BLaER1 treated with 17β-estradiol and CSF1 and Interleukin-3, amounts not matched to agents 10 nM and 100 nM (cell line): ENCODE measurements at regions not wholly inside any gene's neighbourhood (a gene's known extent, or its start where the extent isn't known, plus 50 kb on each side); places are given as distances from the start of the nearest gene placed in this dataset.

Experiments
- H3K27ac ChIP-seq, 11 experiments: shearing (Covaris generic); formaldehyde crosslinking; 2 replicates each; pipeline ENCODE4 v1.8.1; 2022
- H3K27me3 ChIP-seq, 11 experiments: shearing (Covaris generic); formaldehyde crosslinking; 2 replicates each; pipeline ENCODE4 v1.8.1; 2022
- H3K36me3 ChIP-seq, 11 experiments: shearing (Covaris generic); formaldehyde crosslinking; 2 replicates each; pipeline ENCODE4 v1.8.1; 2022
- H3K4me1 ChIP-seq, 10 experiments: shearing (Covaris generic); formaldehyde crosslinking; 2 replicates each; pipeline ENCODE4 v1.8.1; 2022
- H3K4me2 ChIP-seq, 11 experiments: shearing (Covaris generic); formaldehyde crosslinking; 2 replicates each; pipeline ENCODE4 v1.8.1; 2022
- H3K4me3 ChIP-seq, 10 experiments: shearing (Covaris generic); formaldehyde crosslinking; 2 replicates each; pipeline ENCODE4 v1.8.1; 2022
- H3K9ac ChIP-seq, 11 experiments: shearing (Covaris generic); formaldehyde crosslinking; 2 replicates each; pipeline ENCODE4 v1.8.1; 2022
- H3K9me3 ChIP-seq, 11 experiments: shearing (Covaris generic); formaldehyde crosslinking; replicated peaks in 1 of 11; 2 replicates each; pipeline ENCODE4 v1.8.1; 2022
- H4K20me1 ChIP-seq, 11 experiments: shearing (Covaris generic); formaldehyde crosslinking; 2 replicates each; pipeline ENCODE4 v1.8.1; 2022
- Cebpa-rat ChIP-seq, 11 experiments: shearing (Covaris generic); IDR thresholded peaks; 2 replicates each; pipeline ENCODE4 v1.8.1; 2022

DNA sequence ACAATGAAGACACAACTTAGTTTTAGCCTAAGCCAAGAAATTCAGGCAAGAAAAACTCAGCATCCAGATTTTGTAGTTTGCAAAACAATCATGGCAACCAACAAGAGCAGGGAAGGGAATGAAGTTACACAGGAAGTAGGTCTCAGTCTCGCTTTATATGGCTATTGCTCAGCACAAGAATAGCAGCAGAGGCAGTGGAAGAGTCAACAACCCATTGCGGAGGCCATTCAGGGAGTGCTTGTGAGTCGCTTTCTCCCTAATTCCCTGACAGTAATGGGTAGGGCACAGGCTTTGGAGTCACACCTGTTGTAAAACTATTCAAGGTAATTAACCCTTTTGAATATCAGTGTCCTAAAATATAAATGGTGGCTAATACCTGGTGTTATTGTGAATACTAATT is 238.5 kb downstream of the HDGFL1 start:
- no peak overlapping the region for H3K9ac ChIP-seq
- TF ChIP-seq Cebpa-rat (IDR thresholded peaks at IDR 0.05): no peak
- no peak overlapping the region for H3K4me3 ChIP-seq
- no peaks in the 10 kb centered on the region for H3K27me3 ChIP-seq
- H3K4me1 ChIP-seq: no peaks in the 10 kb centered on the region
- no peaks in the 10 kb centered on the region for H3K36me3 ChIP-seq
- no peaks in the 10 kb centered on the region for H4K20me1 ChIP-seq
- H3K27ac ChIP-seq: no peak overlapping the region
- no peak overlapping the region for H3K4me2 ChIP-seq
- no peaks in the 10 kb centered on the region for H3K9me3 ChIP-seq

- Histone ChIP-seq H4K20me1 (no peaks in the 10 kb centered on the region), H3K4me3 (no peak overlapping the region), H3K4me1 (no peaks in the 10 kb centered on the region), H3K36me3 (no peaks in the 10 kb centered on the region), H3K4me2 (no peak overlapping the region), H3K9me3 (no peaks in the 10 kb centered on the region), H3K9ac (no peak overlapping the region), H3K27me3 (no peaks in the 10 kb centered on the region), H3K27ac (no peak overlapping the region)
- TF ChIP-seq Cebpa-rat (IDR thresholded peaks at IDR 0.05): no peak
Measured at GRCh38 chr6:22808466-22808865, 239.1 kb downstream of the HDGFL1 start.

DNA sequence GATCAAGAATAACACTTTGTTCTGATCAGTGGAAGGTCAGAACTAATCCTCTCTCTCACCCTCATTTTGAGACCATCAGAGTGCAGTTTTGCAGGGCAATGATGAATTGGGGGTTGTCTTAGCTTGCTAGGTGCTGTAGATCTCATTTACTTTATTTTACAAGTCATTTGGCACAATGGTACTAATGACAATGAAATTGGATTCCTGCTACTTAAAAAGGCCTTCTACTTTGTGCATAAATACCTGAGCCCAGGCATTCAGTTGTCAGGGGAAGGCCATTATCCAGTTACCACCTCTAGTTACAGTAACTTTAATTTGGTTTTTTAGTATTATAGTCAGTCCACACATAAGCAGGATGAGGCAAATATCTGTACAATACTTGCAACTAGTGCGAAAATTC is 240.0 kb downstream of the HDGFL1 start:
- Histone ChIP-seq H3K4me2 (no peak overlapping the region), H3K4me1 (no peaks in the 10 kb centered on the region), H3K9ac (no peak overlapping the region), H3K9me3 (no peaks in the 10 kb centered on the region), H3K27ac (no peak overlapping the region), H3K4me3 (no peak overlapping the region), H3K36me3 (no peaks in the 10 kb centered on the region), H3K27me3 (no peaks in the 10 kb centered on the region), H4K20me1 (no peaks in the 10 kb centered on the region)
- no peak for TF ChIP-seq Cebpa-rat (IDR thresholded peaks at IDR 0.05)

GRCh38 chr6:22819209-22819608 is 249.8 kb downstream of the HDGFL1 start:
- no peaks in the 10 kb centered on the region for H3K27me3 ChIP-seq
- H3K4me1 ChIP-seq: no peaks in the 10 kb centered on the region
- H3K4me3 ChIP-seq: no peak overlapping the region
- TF ChIP-seq Cebpa-rat (IDR thresholded peaks at IDR 0.05): no peak
- H3K4me2 ChIP-seq: no peak overlapping the region
- H3K27ac ChIP-seq: no peak overlapping the region
- no peaks in the 10 kb centered on the region; a peak in 4 of 22 replicates for H3K9me3 ChIP-seq
- H3K36me3 ChIP-seq: no peaks in the 10 kb centered on the region
- H3K9ac ChIP-seq: no peak overlapping the region
- H4K20me1 ChIP-seq: no peaks in the 10 kb centered on the region

DNA sequence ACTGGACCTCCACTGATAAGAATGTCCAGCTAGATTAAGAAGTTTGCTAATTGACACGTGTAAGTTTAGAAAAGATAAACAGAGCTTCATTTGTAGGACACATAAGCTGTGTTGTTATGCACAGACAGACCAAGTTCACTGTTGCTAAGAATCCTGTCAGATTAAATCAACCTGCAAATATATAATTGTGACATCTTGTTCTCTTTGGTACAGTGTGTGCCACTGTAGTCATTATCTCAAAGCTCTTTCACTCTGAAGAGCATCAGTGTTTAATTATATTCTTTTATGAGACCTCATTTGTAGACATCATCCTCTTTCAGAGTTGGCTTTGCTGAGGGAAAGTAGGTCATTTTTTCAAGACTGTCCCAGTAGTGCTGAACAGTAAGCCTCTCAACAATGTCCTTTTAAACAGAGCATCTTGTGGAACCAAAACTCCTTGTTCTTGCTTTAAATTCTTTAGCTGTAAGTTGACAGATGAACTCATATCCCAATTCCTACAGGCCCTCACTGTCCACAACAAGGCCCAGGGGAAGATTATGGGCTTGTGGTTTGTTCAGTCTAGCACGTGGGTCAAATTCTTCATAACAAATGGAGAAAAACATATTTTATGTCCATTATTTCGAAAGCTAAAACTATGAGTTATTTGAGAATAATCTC is 252.4 kb downstream of the HDGFL1 start:
- Histone ChIP-seq H3K4me3 (no peak overlapping the region), H3K36me3 (no peaks in the 10 kb centered on the region), H3K4me2 (no peak overlapping the region), H3K9ac (no peak overlapping the region), H3K4me1 (peaks cover 0 to 10% (median 3%) of the 10 kb centered on the region in 10 experiments; a peak in 7 of 20 replicates), H3K27ac (no peak overlapping the region), H3K9me3 (no peaks in the 10 kb centered on the region; a peak in 4 of 22 replicates), H4K20me1 (no peaks in the 10 kb centered on the region), H3K27me3 (no peaks in the 10 kb centered on the region)
- TF ChIP-seq Cebpa-rat (IDR thresholded peaks at IDR 0.05): no peak

DNA sequence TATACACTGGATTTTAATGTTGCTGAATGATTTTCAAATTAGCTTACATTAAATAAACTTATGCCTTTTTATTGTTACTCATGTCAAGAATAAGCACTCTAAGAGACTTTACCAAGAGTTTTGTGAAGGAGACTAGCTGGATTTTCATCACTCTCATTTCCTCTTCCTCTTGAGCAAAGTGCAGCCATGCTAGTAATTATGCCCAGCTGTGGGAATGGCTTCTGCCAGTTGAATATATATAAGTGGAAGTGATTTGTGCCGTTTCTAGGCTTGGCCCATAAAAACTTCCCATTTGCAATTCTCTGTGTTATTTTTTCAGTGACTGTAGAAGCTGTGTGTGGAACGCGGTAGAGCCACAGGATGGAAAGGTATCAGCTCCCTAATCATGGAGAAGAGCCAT is 255.8 kb downstream of the HDGFL1 start:
- Histone ChIP-seq H4K20me1 (no peaks in the 10 kb centered on the region), H3K4me3 (no peak overlapping the region), H3K36me3 (no peaks in the 10 kb centered on the region), H3K9me3 (no peaks in the 10 kb centered on the region), H3K9ac (no peak overlapping the region), H3K27me3 (no peaks in the 10 kb centered on the region), H3K27ac (no peak overlapping the region), H3K4me2 (peak overlapping the region in 3 of 11 experiments; percentile 13 to 50 (median 28); a peak in 4 of 22 replicates), H3K4me1 (peaks cover 0 to 10% (median 4%) of the 10 kb centered on the region in 10 experiments; a peak in 7 of 20 replicates)
- TF ChIP-seq Cebpa-rat (IDR thresholded peaks at IDR 0.05): no peak

- Histone ChIP-seq H4K20me1 (no peaks in the 10 kb centered on the region), H3K4me2 (no peak overlapping the region), H3K27ac (no peak overlapping the region), H3K4me3 (no peak overlapping the region), H3K4me1 (peaks cover 0 to 10% (median 4%) of the 10 kb centered on the region in 10 experiments; a peak in 7 of 20 replicates), H3K27me3 (no peaks in the 10 kb centered on the region), H3K36me3 (no peaks in the 10 kb centered on the region), H3K9ac (no peak overlapping the region), H3K9me3 (no peaks in the 10 kb centered on the region)
- no peak for TF ChIP-seq Cebpa-rat (IDR thresholded peaks at IDR 0.05)
Measured at GRCh38 chr6:22826961-22827360, 257.6 kb downstream of the HDGFL1 start.

DNA sequence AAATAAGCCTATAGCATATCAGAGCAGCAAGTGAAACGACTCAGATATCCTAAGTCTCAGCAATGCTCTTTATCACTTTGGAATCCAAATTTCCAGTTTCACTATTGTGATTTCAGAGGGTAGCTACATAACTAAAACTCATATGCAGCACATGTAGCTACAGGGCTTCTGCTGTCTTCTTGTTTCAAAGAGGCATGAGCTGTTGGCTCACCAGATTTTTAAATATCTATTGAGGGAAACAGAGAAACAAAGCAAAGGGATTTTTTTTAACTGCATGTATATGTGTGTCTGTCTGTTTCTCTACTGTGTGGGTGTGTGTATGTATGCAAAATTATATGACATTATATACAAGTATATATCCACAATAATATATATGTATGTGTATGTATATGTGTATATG is 258.4 kb downstream of the HDGFL1 start:
- Histone ChIP-seq H3K4me1 (peaks cover 0 to 10% (median 4%) of the 10 kb centered on the region in 10 experiments; a peak in 7 of 20 replicates), H3K9me3 (no peaks in the 10 kb centered on the region), H3K27ac (no peak overlapping the region), H3K4me2 (no peak overlapping the region), H3K9ac (no peak overlapping the region), H3K27me3 (no peaks in the 10 kb centered on the region), H3K36me3 (no peaks in the 10 kb centered on the region), H4K20me1 (no peaks in the 10 kb centered on the region), H3K4me3 (no peak overlapping the region)
- no peak for TF ChIP-seq Cebpa-rat (IDR thresholded peaks at IDR 0.05)

- TF ChIP-seq Cebpa-rat (IDR thresholded peaks at IDR 0.05): no peak
- Histone ChIP-seq H3K36me3 (no peaks in the 10 kb centered on the region), H3K9me3 (no peaks in the 10 kb centered on the region), H3K9ac (no peak overlapping the region), H4K20me1 (no peaks in the 10 kb centered on the region), H3K4me2 (no peak overlapping the region), H3K4me1 (peaks cover 0 to 10% (median 4%) of the 10 kb centered on the region in 10 experiments; a peak in 7 of 20 replicates), H3K27ac (no peak overlapping the region), H3K4me3 (no peak overlapping the region), H3K27me3 (no peaks in the 10 kb centered on the region)
Measured at GRCh38 chr6:22828179-22829062, 259.1 kb downstream of the HDGFL1 start.
